ENCODE measurements at regions not wholly inside any gene's neighbourhood (a gene's known extent, or its start where the extent isn't known, plus 50 kb on each side); places are given as distances from the start of the nearest gene placed in this dataset.

- Mint-ChIP-seq H3K4me1 (ENCODE audit: low read depth) (peaks cover 7% of the 10 kb centered on the region), H3K9me3 (no peaks in the 10 kb centered on the region), H3K27me3 (ENCODE audit: low read depth) (no peaks in the 10 kb centered on the region), H3K27ac (no peak overlapping the region), H3K4me3 (no peak overlapping the region), H3K36me3 (ENCODE audit: insufficient read depth in 2 of 2) (no peaks in the 10 kb centered on the region)
- no peak for ATAC-seq (replicated peaks in 1 of 2)
- no peak for DNase-seq
Measured at GRCh38 chr16:85492295-85492864, 120.7 kb upstream of the GSE1 start.

GRCh38 chr16:85494315-85494714, 118.8 kb upstream of the GSE1 start:
- H3K36me3 Mint-ChIP-seq (ENCODE audit: insufficient read depth in 2 of 2), result no peaks in the 10 kb centered on the region
- no peak overlapping the region for H3K27ac Mint-ChIP-seq
- H3K4me3 Mint-ChIP-seq, result no peak overlapping the region
- ATAC-seq (replicated peaks in 1 of 2) (no peak), DNase-seq (no peak)
- peaks cover 7% of the 10 kb centered on the region for H3K4me1 Mint-ChIP-seq (ENCODE audit: low read depth)
- no peaks in the 10 kb centered on the region for H3K27me3 Mint-ChIP-seq (ENCODE audit: low read depth)
- no peaks in the 10 kb centered on the region for H3K9me3 Mint-ChIP-seq

- Mint-ChIP-seq H3K27ac (no peak overlapping the region), H3K4me3 (no peak overlapping the region), H3K9me3 (no peaks in the 10 kb centered on the region), H3K27me3 (ENCODE audit: low read depth) (no peaks in the 10 kb centered on the region), H3K36me3 (ENCODE audit: insufficient read depth in 2 of 2) (no peaks in the 10 kb centered on the region), H3K4me1 (ENCODE audit: low read depth) (peaks cover 7% of the 10 kb centered on the region)
- DNase-seq (no peak), ATAC-seq (replicated peaks in 1 of 2) (no peak)
Measured at GRCh38 chr16:85495259-85495658, 117.9 kb upstream of the GSE1 start.

GRCh38 chr16:85495823-85496538, 117.1 kb upstream of the GSE1 start:
- DNase-seq (no peak), ATAC-seq (replicated peaks in 1 of 2) (no peak)
- H3K27ac Mint-ChIP-seq, result no peak overlapping the region
- no peaks in the 10 kb centered on the region for H3K27me3 Mint-ChIP-seq (ENCODE audit: low read depth)
- H3K4me1 Mint-ChIP-seq (ENCODE audit: low read depth), result peaks cover 6% of the 10 kb centered on the region
- no peaks in the 10 kb centered on the region for H3K36me3 Mint-ChIP-seq (ENCODE audit: insufficient read depth in 2 of 2)
- H3K9me3 Mint-ChIP-seq, result no peaks in the 10 kb centered on the region
- no peak overlapping the region for H3K4me3 Mint-ChIP-seq

GRCh38 chr16:85497622-85498314, 115.4 kb upstream of the GSE1 start:
- H3K4me3 Mint-ChIP-seq, result no peak overlapping the region
- H3K9me3 Mint-ChIP-seq, result no peaks in the 10 kb centered on the region
- DNase-seq (no peak), ATAC-seq (replicated peaks in 1 of 2) (no peak)
- no peaks in the 10 kb centered on the region for H3K27me3 Mint-ChIP-seq (ENCODE audit: low read depth)
- no peak overlapping the region for H3K27ac Mint-ChIP-seq
- no peaks in the 10 kb centered on the region for H3K36me3 Mint-ChIP-seq (ENCODE audit: insufficient read depth in 2 of 2)
- H3K4me1 Mint-ChIP-seq (ENCODE audit: low read depth), result no peaks in the 10 kb centered on the region

GRCh38 chr16:85498607-85499006, 114.5 kb upstream of the GSE1 start:
- Mint-ChIP-seq H3K27ac (no peak overlapping the region), H3K4me1 (ENCODE audit: low read depth) (no peaks in the 10 kb centered on the region), H3K36me3 (ENCODE audit: insufficient read depth in 2 of 2) (no peaks in the 10 kb centered on the region), H3K4me3 (no peak overlapping the region), H3K9me3 (no peaks in the 10 kb centered on the region), H3K27me3 (ENCODE audit: low read depth) (no peaks in the 10 kb centered on the region)
- DNase-seq (no peak), ATAC-seq (replicated peaks in 1 of 2) (peak in 1 of 2 donors; percentile 19)

GRCh38 chr16:85500220-85500619, 112.9 kb upstream of the GSE1 start:
- no peak overlapping the region for H3K27ac Mint-ChIP-seq
- H3K36me3 Mint-ChIP-seq (ENCODE audit: insufficient read depth in 2 of 2), result no peaks in the 10 kb centered on the region
- ATAC-seq (replicated peaks in 1 of 2) (no peak), DNase-seq (no peak)
- H3K4me3 Mint-ChIP-seq, result no peak overlapping the region
- no peaks in the 10 kb centered on the region for H3K9me3 Mint-ChIP-seq
- no peaks in the 10 kb centered on the region for H3K4me1 Mint-ChIP-seq (ENCODE audit: low read depth)
- H3K27me3 Mint-ChIP-seq (ENCODE audit: low read depth), result no peaks in the 10 kb centered on the region

- no peaks in the 10 kb centered on the region for H3K9me3 Mint-ChIP-seq
- H3K36me3 Mint-ChIP-seq (ENCODE audit: insufficient read depth in 2 of 2), result no peaks in the 10 kb centered on the region
- no peak overlapping the region for H3K4me3 Mint-ChIP-seq
- no peak for ATAC-seq (replicated peaks in 1 of 2)
- no peaks in the 10 kb centered on the region for H3K4me1 Mint-ChIP-seq (ENCODE audit: low read depth)
- no peak for DNase-seq
- no peaks in the 10 kb centered on the region for H3K27me3 Mint-ChIP-seq (ENCODE audit: low read depth)
- no peak overlapping the region for H3K27ac Mint-ChIP-seq
Measured at GRCh38 chr16:85501900-85502299, 111.2 kb upstream of the GSE1 start.

GRCh38 chr16:85502357-85502756, 110.8 kb upstream of the GSE1 start:
- H3K27ac Mint-ChIP-seq, result no peak overlapping the region
- no peaks in the 10 kb centered on the region for H3K27me3 Mint-ChIP-seq (ENCODE audit: low read depth)
- ATAC-seq (replicated peaks in 1 of 2) (no peak), DNase-seq (no peak)
- no peaks in the 10 kb centered on the region for H3K36me3 Mint-ChIP-seq (ENCODE audit: insufficient read depth in 2 of 2)
- H3K9me3 Mint-ChIP-seq, result no peaks in the 10 kb centered on the region
- no peak overlapping the region for H3K4me3 Mint-ChIP-seq
- H3K4me1 Mint-ChIP-seq (ENCODE audit: low read depth), result no peaks in the 10 kb centered on the region

- Mint-ChIP-seq H3K36me3 (ENCODE audit: insufficient read depth in 2 of 2) (no peaks in the 10 kb centered on the region), H3K4me1 (ENCODE audit: low read depth) (no peaks in the 10 kb centered on the region), H3K27me3 (ENCODE audit: low read depth) (no peaks in the 10 kb centered on the region), H3K27ac (no peak overlapping the region), H3K4me3 (no peak overlapping the region), H3K9me3 (no peaks in the 10 kb centered on the region)
- ATAC-seq (replicated peaks in 1 of 2) (no peak), DNase-seq (no peak)
Measured at GRCh38 chr16:85503679-85504231, 109.4 kb upstream of the GSE1 start.

- Mint-ChIP-seq H3K4me1 (ENCODE audit: low read depth) (no peaks in the 10 kb centered on the region), H3K36me3 (ENCODE audit: insufficient read depth in 2 of 2) (no peaks in the 10 kb centered on the region), H3K4me3 (no peak overlapping the region), H3K27ac (no peak overlapping the region), H3K9me3 (no peaks in the 10 kb centered on the region), H3K27me3 (ENCODE audit: low read depth) (no peaks in the 10 kb centered on the region)
- ATAC-seq (replicated peaks in 1 of 2), result no peak
- DNase-seq, result no peak
Measured at GRCh38 chr16:85504242-85504641, 108.9 kb upstream of the GSE1 start.

- Mint-ChIP-seq H3K27me3 (ENCODE audit: low read depth) (no peaks in the 10 kb centered on the region), H3K4me3 (no peak overlapping the region), H3K4me1 (ENCODE audit: low read depth) (no peaks in the 10 kb centered on the region), H3K36me3 (ENCODE audit: insufficient read depth in 2 of 2) (no peaks in the 10 kb centered on the region), H3K9me3 (no peaks in the 10 kb centered on the region), H3K27ac (no peak overlapping the region)
- DNase-seq, result no peak
- no peak for ATAC-seq (replicated peaks in 1 of 2)
Measured at GRCh38 chr16:85505794-85506634, 107.1 kb upstream of the GSE1 start.

GRCh38 chr16:85506635-85506911, 106.5 kb upstream of the GSE1 start:
- H3K27ac Mint-ChIP-seq, result no peak overlapping the region
- ATAC-seq (replicated peaks in 1 of 2), result no peak
- H3K4me1 Mint-ChIP-seq (ENCODE audit: low read depth), result no peaks in the 10 kb centered on the region

More at GRCh38 chr16:85506635-85506911, 106.5 kb upstream of the GSE1 start:
- Mint-ChIP-seq H3K27me3 (ENCODE audit: low read depth) (no peaks in the 10 kb centered on the region), H3K36me3 (ENCODE audit: insufficient read depth in 2 of 2) (no peaks in the 10 kb centered on the region), H3K9me3 (no peaks in the 10 kb centered on the region), H3K4me3 (no peak overlapping the region)
- no peak for DNase-seq

Data from activated T-cell treated with anti-CD3 and anti-CD28 coated beads, Interleukin-2, amount 50 U/mL, for 72 hours (primary cell).